ENCODE measurements at regions not wholly inside any gene's neighbourhood (a gene's known extent, or its start where the extent isn't known, plus 50 kb on each side); places are given as distances from the start of the nearest gene placed in this dataset.

- Histone ChIP-seq H3K36me3 (ENCODE audit: control insufficient read depth, insufficient read depth, low read length) (no peaks in the 10 kb centered on the region), H3K27me3 (replicated peaks; ENCODE audit: control insufficient read depth, insufficient read depth, low read length, poor library complexity, severe bottlenecking) (no peaks in the 10 kb centered on the region), H3K9me3 (ENCODE audit: control insufficient read depth, low read length) (no peaks in the 10 kb centered on the region), H3K27ac (ENCODE audit: insufficient read depth, low read length, poor library complexity, severe bottlenecking) (peak overlapping the region; percentile 92), H3K4me1 (ENCODE audit: control insufficient read depth, insufficient read depth, low read length, poor library complexity, severe bottlenecking) (peaks cover 31% of the 10 kb centered on the region), H3K4me3 (ENCODE audit: insufficient read depth, low read depth, low read length, poor library complexity, severe bottlenecking) (peak overlapping the region; percentile 65)
- no peak for DNase-seq
These were observed 77.2 kb upstream of the BCOR start for GRCh38 chrX:40174854-40175510.

- H3K27me3 ChIP-seq (replicated peaks; ENCODE audit: control insufficient read depth, insufficient read depth, low read length, poor library complexity, severe bottlenecking), result no peaks in the 10 kb centered on the region
- no peaks in the 10 kb centered on the region for H3K9me3 ChIP-seq (ENCODE audit: control insufficient read depth, low read length)
- peak in 2 of 3 donors; percentile 41 to 42 for DNase-seq
- peaks cover 35% of the 10 kb centered on the region for H3K4me1 ChIP-seq (ENCODE audit: control insufficient read depth, insufficient read depth, low read length, poor library complexity, severe bottlenecking)
- H3K36me3 ChIP-seq (ENCODE audit: control insufficient read depth, insufficient read depth, low read length), result no peaks in the 10 kb centered on the region
- peak overlapping the region; percentile 65 for H3K4me3 ChIP-seq (ENCODE audit: insufficient read depth, low read depth, low read length, poor library complexity, severe bottlenecking)
- H3K27ac ChIP-seq (ENCODE audit: insufficient read depth, low read length, poor library complexity, severe bottlenecking), result peak overlapping the region; percentile 92
These were observed 76.5 kb upstream of the BCOR start for GRCh38 chrX:40174001-40174853.

GRCh38 chrX:40173143-40174000 lies 75.6 kb upstream of the BCOR start:
- Histone ChIP-seq H3K4me3 (ENCODE audit: insufficient read depth, low read depth, low read length, poor library complexity, severe bottlenecking) (peak overlapping the region; percentile 52), H3K27me3 (replicated peaks; ENCODE audit: control insufficient read depth, insufficient read depth, low read length, poor library complexity, severe bottlenecking) (no peaks in the 10 kb centered on the region), H3K9me3 (ENCODE audit: control insufficient read depth, low read length) (no peaks in the 10 kb centered on the region), H3K36me3 (ENCODE audit: control insufficient read depth, insufficient read depth, low read length) (no peaks in the 10 kb centered on the region), H3K4me1 (ENCODE audit: control insufficient read depth, insufficient read depth, low read length, poor library complexity, severe bottlenecking) (peaks cover 35% of the 10 kb centered on the region), H3K27ac (ENCODE audit: insufficient read depth, low read length, poor library complexity, severe bottlenecking) (peak overlapping the region; percentile 92)
- DNase-seq, result no peak

- H3K36me3 ChIP-seq (ENCODE audit: control insufficient read depth, insufficient read depth, low read length), result no peaks in the 10 kb centered on the region
- H3K27ac ChIP-seq (ENCODE audit: insufficient read depth, low read length, poor library complexity, severe bottlenecking), result peak overlapping the region; percentile 92
- DNase-seq, result no peak
- H3K9me3 ChIP-seq (ENCODE audit: control insufficient read depth, low read length), result no peaks in the 10 kb centered on the region
- peaks cover 36% of the 10 kb centered on the region for H3K4me1 ChIP-seq (ENCODE audit: control insufficient read depth, insufficient read depth, low read length, poor library complexity, severe bottlenecking)
- peak overlapping the region; percentile 52 for H3K4me3 ChIP-seq (ENCODE audit: insufficient read depth, low read depth, low read length, poor library complexity, severe bottlenecking)
- no peaks in the 10 kb centered on the region for H3K27me3 ChIP-seq (replicated peaks; ENCODE audit: control insufficient read depth, insufficient read depth, low read length, poor library complexity, severe bottlenecking)
These were observed 74.8 kb upstream of the BCOR start for GRCh38 chrX:40172401-40173142.

GRCh38 chrX:40171513-40172400 lies 74.0 kb upstream of the BCOR start:
- H3K36me3 ChIP-seq (ENCODE audit: control insufficient read depth, insufficient read depth, low read length), result no peaks in the 10 kb centered on the region
- peak overlapping the region; percentile 52 for H3K4me3 ChIP-seq (ENCODE audit: insufficient read depth, low read depth, low read length, poor library complexity, severe bottlenecking)
- no peak for DNase-seq
- H3K9me3 ChIP-seq (ENCODE audit: control insufficient read depth, low read length), result no peaks in the 10 kb centered on the region
- peak overlapping the region; percentile 92 for H3K27ac ChIP-seq (ENCODE audit: insufficient read depth, low read length, poor library complexity, severe bottlenecking)
- H3K27me3 ChIP-seq (replicated peaks; ENCODE audit: control insufficient read depth, insufficient read depth, low read length, poor library complexity, severe bottlenecking), result no peaks in the 10 kb centered on the region
- peaks cover 33% of the 10 kb centered on the region for H3K4me1 ChIP-seq (ENCODE audit: control insufficient read depth, insufficient read depth, low read length, poor library complexity, severe bottlenecking)

- Histone ChIP-seq H3K4me1 (ENCODE audit: control insufficient read depth, insufficient read depth, low read length, poor library complexity, severe bottlenecking) (peaks cover 33% of the 10 kb centered on the region), H3K27ac (ENCODE audit: insufficient read depth, low read length, poor library complexity, severe bottlenecking) (peak overlapping the region; percentile 92)
These were observed 73.2 kb upstream of the BCOR start for GRCh38 chrX:40170830-40171512.

GRCh38 chrX:40169193-40170101 lies 71.7 kb upstream of the BCOR start:
- H3K4me1 ChIP-seq (ENCODE audit: control insufficient read depth, insufficient read depth, low read length, poor library complexity, severe bottlenecking), result peaks cover 33% of the 10 kb centered on the region
- peak overlapping the region; percentile 92 for H3K27ac ChIP-seq (ENCODE audit: insufficient read depth, low read length, poor library complexity, severe bottlenecking)
- H3K9me3 ChIP-seq (ENCODE audit: control insufficient read depth, low read length), result no peaks in the 10 kb centered on the region
- no peaks in the 10 kb centered on the region for H3K27me3 ChIP-seq (replicated peaks; ENCODE audit: control insufficient read depth, insufficient read depth, low read length, poor library complexity, severe bottlenecking)
- H3K4me3 ChIP-seq (ENCODE audit: insufficient read depth, low read depth, low read length, poor library complexity, severe bottlenecking), result peak overlapping the region; percentile 41
- no peaks in the 10 kb centered on the region for H3K36me3 ChIP-seq (ENCODE audit: control insufficient read depth, insufficient read depth, low read length)
- peak; percentile 62 to 69 (median 67) for DNase-seq

More at GRCh38 chrX:40170830-40171512, 73.2 kb upstream of the BCOR start:
- DNase-seq, result no peak
- peak overlapping the region; percentile 52 for H3K4me3 ChIP-seq (ENCODE audit: insufficient read depth, low read depth, low read length, poor library complexity, severe bottlenecking)
- no peaks in the 10 kb centered on the region for H3K36me3 ChIP-seq (ENCODE audit: control insufficient read depth, insufficient read depth, low read length)
- no peaks in the 10 kb centered on the region for H3K9me3 ChIP-seq (ENCODE audit: control insufficient read depth, low read length)
- no peaks in the 10 kb centered on the region for H3K27me3 ChIP-seq (replicated peaks; ENCODE audit: control insufficient read depth, insufficient read depth, low read length, poor library complexity, severe bottlenecking)

GRCh38 chrX:40168480-40169011 lies 70.8 kb upstream of the BCOR start:
- H3K27ac ChIP-seq (ENCODE audit: insufficient read depth, low read length, poor library complexity, severe bottlenecking), result no peak overlapping the region
- H3K27me3 ChIP-seq (replicated peaks; ENCODE audit: control insufficient read depth, insufficient read depth, low read length, poor library complexity, severe bottlenecking), result no peaks in the 10 kb centered on the region
- no peak overlapping the region for H3K4me3 ChIP-seq (ENCODE audit: insufficient read depth, low read depth, low read length, poor library complexity, severe bottlenecking)
- peaks cover 27% of the 10 kb centered on the region for H3K4me1 ChIP-seq (ENCODE audit: control insufficient read depth, insufficient read depth, low read length, poor library complexity, severe bottlenecking)
- no peak for DNase-seq
- H3K9me3 ChIP-seq (ENCODE audit: control insufficient read depth, low read length), result no peaks in the 10 kb centered on the region
- H3K36me3 ChIP-seq (ENCODE audit: control insufficient read depth, insufficient read depth, low read length), result no peaks in the 10 kb centered on the region

Measured in effector memory CD4-positive, alpha-beta T cell (primary cell).